Neural cell (in vitro differentiated cells): ENCODE measurements at regions not wholly inside any gene's neighbourhood (a gene's known extent, or its start where the extent isn't known, plus 50 kb on each side); places are given as distances from the start of the nearest gene placed in this dataset.

Experiments
- H2AFZ ChIP-seq: fragments of 200-600, 300-800 bp; sonication (generic), shearing (Covaris generic); 2 replicates; pipeline ENCODE4 v1.6.0; 2014; ENCODE audit warnings: low read depth, mild to moderate bottlenecking, antibody characterized with exemption, low read length, moderate library complexity
- H3F3A ChIP-seq: fragments of 200-600 bp; shearing (Covaris generic); 2 replicates; pipeline ENCODE4 v1.6.1; 2016; ENCODE audit warnings: mild to moderate bottlenecking, moderate library complexity, mixed read lengths, antibody characterized with exemption, low read length; ENCODE audit not compliant: insufficient read depth, poor library complexity, severe bottlenecking
- H3K27ac ChIP-seq: fragments of 200-600, 300-800 bp; sonication (generic), shearing (Covaris generic); 2 replicates; pipeline ENCODE4 v1.5.1; 2014; ENCODE audit warnings: mild to moderate bottlenecking, low read length, moderate library complexity
- H3K27me3 ChIP-seq: fragments of 300-800, 200-600 bp; sonication (generic), shearing (Covaris generic); 2 replicates; pipeline ENCODE4 v1.6.0; 2014; ENCODE audit warnings: mild to moderate bottlenecking, low read depth, low read length, moderate library complexity; ENCODE audit not compliant: insufficient read depth
- H3K36me3 ChIP-seq: fragments of 300-800, 200-600 bp; sonication (generic), shearing (Covaris generic); 2 replicates; pipeline ENCODE4 v1.5.1; 2014; ENCODE audit warnings: mild to moderate bottlenecking, antibody characterized with exemption, low read length, moderate library complexity; ENCODE audit not compliant: insufficient read depth
- H3K4me2 ChIP-seq: fragments of 300-800, 200-600 bp; sonication (generic), shearing (Covaris generic); 2 replicates; pipeline ENCODE4 v1.6.0; 2014; ENCODE audit warnings: mild to moderate bottlenecking, low read length
- H3K4me3 ChIP-seq: fragments of 300-800, 200-600 bp; sonication (generic), shearing (Covaris generic); 2 replicates; pipeline ENCODE4 v1.5.1; 2014; ENCODE audit warnings: mild to moderate bottlenecking, low read length, moderate library complexity
- H3K79me2 ChIP-seq: fragments of 200-600 bp; shearing (Covaris generic); replicated peaks from 2 replicates; pipeline ENCODE4 v1.6.0; 2014; ENCODE audit warnings: mild to moderate bottlenecking, low read length, moderate library complexity; ENCODE audit not compliant: insufficient read depth
- H3K9ac ChIP-seq: fragments of 300-800, 200-600 bp; sonication (generic), shearing (Covaris generic); 2 replicates; pipeline ENCODE4 v1.6.1; 2016; ENCODE audit warnings: mild to moderate bottlenecking, low read length, mixed read lengths
- H3K9me2 ChIP-seq: fragments of 200-600 bp; shearing (Covaris generic); 2 replicates; pipeline ENCODE4 v1.6.1; 2016; ENCODE audit warnings: mild to moderate bottlenecking, low read length, mixed read lengths; ENCODE audit not compliant: insufficient read depth
- H3K9me3 ChIP-seq: fragments of 200-600, 300-800 bp; sonication (generic), shearing (Covaris generic); 2 replicates; pipeline ENCODE4 v1.6.1; 2016; ENCODE audit warnings: mild to moderate bottlenecking, mixed run types, low read length, moderate library complexity, mixed read lengths
- H4K20me1 ChIP-seq: fragments of 200-600 bp; shearing (Covaris generic); 2 replicates; pipeline ENCODE4 v1.6.1; 2016; ENCODE audit warnings: mild to moderate bottlenecking, mixed run types; ENCODE audit not compliant: insufficient read depth
- EP300 ChIP-seq: fragments of 450-650 bp; conservative IDR thresholded peaks from 2 replicates; pipeline ENCODE4 v1.6.1; 2014; ENCODE audit warnings: antibody characterized with exemption, mild to moderate bottlenecking, moderate library complexity; ENCODE audit not compliant: poor library complexity, severe bottlenecking
- EZH2 ChIP-seq: fragments of 200-600, 300-800 bp; shearing (Covaris generic), sonication (generic); IDR thresholded peaks from 2 replicates; pipeline ENCODE4 v1.6.1; 2014; ENCODE audit warnings: antibody characterized with exemption, low read length, borderline replicate concordance, mild to moderate bottlenecking; ENCODE audit not compliant: insufficient read depth, poor library complexity, severe bottlenecking
- MXI1 ChIP-seq: fragments of 450-650 bp; conservative IDR thresholded peaks from 2 replicates; pipeline ENCODE4 v1.6.1; 2014; ENCODE audit warnings: antibody characterized with exemption, mild to moderate bottlenecking; ENCODE audit not compliant: poor library complexity, severe bottlenecking
- POLR2AphosphoS5 ChIP-seq: IDR thresholded peaks from 2 replicates; pipeline ENCODE4 v1.6.1; 2012
- RAD21 ChIP-seq: fragments of 450-650 bp; conservative IDR thresholded peaks from 2 replicates; pipeline ENCODE4 v1.6.1; 2014; ENCODE audit warnings: antibody characterized with exemption, mild to moderate bottlenecking, moderate library complexity
- SMC3 ChIP-seq: fragments of 450-650 bp; conservative IDR thresholded peaks from 2 replicates; pipeline ENCODE4 v1.6.1; 2014; ENCODE audit warnings: antibody characterized with exemption, mild to moderate bottlenecking, moderate library complexity; ENCODE audit not compliant: poor library complexity
- TAF1 ChIP-seq: IDR thresholded peaks from 2 replicates; pipeline ENCODE4 v1.6.1; 2012; ENCODE audit warnings: low read depth
- TF ChIP-seq, protein P1 (sequence below): IDR thresholded peaks from 2 replicates; pipeline ENCODE4 v1.6.1; 2012; ENCODE audit warnings: borderline replicate concordance
- TF ChIP-seq, protein P2 (sequence below): fragments of 450-650 bp; IDR thresholded peaks from 2 replicates; pipeline ENCODE4 v1.5.1; 2014; ENCODE audit warnings: antibody characterized with exemption, mild to moderate bottlenecking, moderate library complexity; ENCODE audit not compliant: poor library complexity, severe bottlenecking

DNA sequence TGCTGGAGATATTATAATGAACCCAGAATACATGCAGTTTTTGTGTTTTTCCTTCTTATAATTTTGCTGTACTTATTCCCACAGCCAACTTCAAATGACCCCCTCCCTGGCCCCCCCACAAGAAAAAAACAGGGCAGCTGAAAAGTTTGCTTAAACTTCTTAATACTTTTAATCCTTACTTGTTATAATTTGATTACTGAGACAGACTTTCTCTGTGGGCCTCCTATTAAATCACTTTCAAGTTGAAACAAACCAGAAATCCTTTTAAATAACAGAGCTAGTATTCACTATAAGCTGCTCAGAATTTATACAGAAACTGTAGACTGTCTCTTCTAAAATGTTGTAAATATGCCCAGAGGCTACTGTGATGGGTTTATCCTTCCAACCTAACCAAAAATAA is 106.3 kb downstream of the CENPW start:
- H3K4me2 ChIP-seq: no peak overlapping the region
- H3F3A ChIP-seq: no peaks in the 10 kb centered on the region
- H3K27ac ChIP-seq: no peak overlapping the region
- H3K4me3 ChIP-seq: no peak overlapping the region
- no peaks in the 10 kb centered on the region for H3K9me2 ChIP-seq
- no peaks in the 10 kb centered on the region for H3K36me3 ChIP-seq
- H3K9me3 ChIP-seq: no peaks in the 10 kb centered on the region
- H2AFZ ChIP-seq: no peak overlapping the region
- no peaks in the 10 kb centered on the region for H4K20me1 ChIP-seq
- H3K79me2 ChIP-seq: no peaks in the 10 kb centered on the region
- no peak for TF ChIP-seq TAF1
- H3K9ac ChIP-seq: no peak overlapping the region
- no peaks in the 10 kb centered on the region for H3K27me3 ChIP-seq

GRCh38 chr6:126447367-126447766 is 107.5 kb downstream of the CENPW start:
- H4K20me1 ChIP-seq: no peaks in the 10 kb centered on the region
- TF ChIP-seq TAF1 (no peak), MXI1 (no peak), EZH2 (no peak), SMC3 (no peak), POLR2AphosphoS5 (no peak)
- TF ChIP-seq, protein P1, sequence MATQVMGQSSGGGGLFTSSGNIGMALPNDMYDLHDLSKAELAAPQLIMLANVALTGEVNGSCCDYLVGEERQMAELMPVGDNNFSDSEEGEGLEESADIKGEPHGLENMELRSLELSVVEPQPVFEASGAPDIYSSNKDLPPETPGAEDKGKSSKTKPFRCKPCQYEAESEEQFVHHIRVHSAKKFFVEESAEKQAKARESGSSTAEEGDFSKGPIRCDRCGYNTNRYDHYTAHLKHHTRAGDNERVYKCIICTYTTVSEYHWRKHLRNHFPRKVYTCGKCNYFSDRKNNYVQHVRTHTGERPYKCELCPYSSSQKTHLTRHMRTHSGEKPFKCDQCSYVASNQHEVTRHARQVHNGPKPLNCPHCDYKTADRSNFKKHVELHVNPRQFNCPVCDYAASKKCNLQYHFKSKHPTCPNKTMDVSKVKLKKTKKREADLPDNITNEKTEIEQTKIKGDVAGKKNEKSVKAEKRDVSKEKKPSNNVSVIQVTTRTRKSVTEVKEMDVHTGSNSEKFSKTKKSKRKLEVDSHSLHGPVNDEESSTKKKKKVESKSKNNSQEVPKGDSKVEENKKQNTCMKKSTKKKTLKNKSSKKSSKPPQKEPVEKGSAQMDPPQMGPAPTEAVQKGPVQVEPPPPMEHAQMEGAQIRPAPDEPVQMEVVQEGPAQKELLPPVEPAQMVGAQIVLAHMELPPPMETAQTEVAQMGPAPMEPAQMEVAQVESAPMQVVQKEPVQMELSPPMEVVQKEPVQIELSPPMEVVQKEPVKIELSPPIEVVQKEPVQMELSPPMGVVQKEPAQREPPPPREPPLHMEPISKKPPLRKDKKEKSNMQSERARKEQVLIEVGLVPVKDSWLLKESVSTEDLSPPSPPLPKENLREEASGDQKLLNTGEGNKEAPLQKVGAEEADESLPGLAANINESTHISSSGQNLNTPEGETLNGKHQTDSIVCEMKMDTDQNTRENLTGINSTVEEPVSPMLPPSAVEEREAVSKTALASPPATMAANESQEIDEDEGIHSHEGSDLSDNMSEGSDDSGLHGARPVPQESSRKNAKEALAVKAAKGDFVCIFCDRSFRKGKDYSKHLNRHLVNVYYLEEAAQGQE: no peak
- TF ChIP-seq, protein P2, sequence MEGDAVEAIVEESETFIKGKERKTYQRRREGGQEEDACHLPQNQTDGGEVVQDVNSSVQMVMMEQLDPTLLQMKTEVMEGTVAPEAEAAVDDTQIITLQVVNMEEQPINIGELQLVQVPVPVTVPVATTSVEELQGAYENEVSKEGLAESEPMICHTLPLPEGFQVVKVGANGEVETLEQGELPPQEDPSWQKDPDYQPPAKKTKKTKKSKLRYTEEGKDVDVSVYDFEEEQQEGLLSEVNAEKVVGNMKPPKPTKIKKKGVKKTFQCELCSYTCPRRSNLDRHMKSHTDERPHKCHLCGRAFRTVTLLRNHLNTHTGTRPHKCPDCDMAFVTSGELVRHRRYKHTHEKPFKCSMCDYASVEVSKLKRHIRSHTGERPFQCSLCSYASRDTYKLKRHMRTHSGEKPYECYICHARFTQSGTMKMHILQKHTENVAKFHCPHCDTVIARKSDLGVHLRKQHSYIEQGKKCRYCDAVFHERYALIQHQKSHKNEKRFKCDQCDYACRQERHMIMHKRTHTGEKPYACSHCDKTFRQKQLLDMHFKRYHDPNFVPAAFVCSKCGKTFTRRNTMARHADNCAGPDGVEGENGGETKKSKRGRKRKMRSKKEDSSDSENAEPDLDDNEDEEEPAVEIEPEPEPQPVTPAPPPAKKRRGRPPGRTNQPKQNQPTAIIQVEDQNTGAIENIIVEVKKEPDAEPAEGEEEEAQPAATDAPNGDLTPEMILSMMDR: no peak
- H3K27ac ChIP-seq: no peak overlapping the region
- no peaks in the 10 kb centered on the region for H3F3A ChIP-seq
- no peaks in the 10 kb centered on the region for H3K36me3 ChIP-seq
- H3K9me3 ChIP-seq: no peaks in the 10 kb centered on the region
- no peak overlapping the region for H3K4me3 ChIP-seq
- no peak overlapping the region for H2AFZ ChIP-seq
- no peaks in the 10 kb centered on the region for H3K9me2 ChIP-seq
- no peaks in the 10 kb centered on the region for H3K79me2 ChIP-seq
- no peaks in the 10 kb centered on the region for H3K27me3 ChIP-seq
- H3K9ac ChIP-seq: no peak overlapping the region
- no peak overlapping the region for H3K4me2 ChIP-seq

- Histone ChIP-seq H3K4me2 (no peak overlapping the region), H3K4me3 (no peak overlapping the region), H3F3A (no peaks in the 10 kb centered on the region), H3K27me3 (no peaks in the 10 kb centered on the region), H3K36me3 (no peaks in the 10 kb centered on the region), H3K27ac (no peak overlapping the region), H3K9ac (no peak overlapping the region), H3K79me2 (no peaks in the 10 kb centered on the region), H3K9me3 (no peaks in the 10 kb centered on the region), H3K9me2 (no peaks in the 10 kb centered on the region), H2AFZ (no peak overlapping the region), H4K20me1 (no peaks in the 10 kb centered on the region)
- no peak for TF ChIP-seq TAF1
- TF ChIP-seq POLR2AphosphoS5: no peak
- TF ChIP-seq, protein P2: no peak
- TF ChIP-seq SMC3: no peak
- no peak for TF ChIP-seq EZH2
- no peak for TF ChIP-seq MXI1
- no peak for TF ChIP-seq EP300
- TF ChIP-seq RAD21: no peak
- TF ChIP-seq, protein P1: no peak
Measured at GRCh38 chr6:126461045-126461444, 121.1 kb downstream of the CENPW start.
